ENCODE measurements at regions not wholly inside any gene's neighbourhood (a gene's known extent, or its start where the extent isn't known, plus 50 kb on each side); places are given as distances from the start of the nearest gene placed in this dataset.

GRCh38 chr1:81071072-81071858 lies 729.5 kb upstream of the ADGRL2 start:
- Histone ChIP-seq H3K27ac (ENCODE audit: low read depth, low read length) (no peak overlapping the region), H3K9ac (ENCODE audit: low read depth in 1 of 3, low read length in 3 of 3) (no peak overlapping the region), H3K9me3 (ENCODE audit: control insufficient read depth in 3 of 3, low read length in 3 of 3) (no peaks in the 10 kb centered on the region), H3K27me3 (ENCODE audit: control insufficient read depth in 3 of 3, insufficient read depth in 3 of 3, low read length in 3 of 3) (no peaks in the 10 kb centered on the region), H3K4me3 (ENCODE audit: low read length in 3 of 3) (no peak overlapping the region), H3K4me1 (ENCODE audit: control insufficient read depth in 3 of 3, insufficient read depth in 3 of 3, low read length in 3 of 3) (no peaks in the 10 kb centered on the region), H3K36me3 (ENCODE audit: control insufficient read depth in 3 of 3, insufficient read depth in 3 of 3, low read length in 3 of 3) (no peaks in the 10 kb centered on the region)

- H3K9ac ChIP-seq (ENCODE audit: low read depth in 1 of 3, low read length in 3 of 3): no peak overlapping the region
- no peak overlapping the region for H3K4me3 ChIP-seq (ENCODE audit: low read length in 3 of 3)
- H3K9me3 ChIP-seq (ENCODE audit: control insufficient read depth in 3 of 3, low read length in 3 of 3): no peaks in the 10 kb centered on the region
- no peaks in the 10 kb centered on the region for H3K36me3 ChIP-seq (ENCODE audit: control insufficient read depth in 3 of 3, insufficient read depth in 3 of 3, low read length in 3 of 3)
- no peaks in the 10 kb centered on the region for H3K4me1 ChIP-seq (ENCODE audit: control insufficient read depth in 3 of 3, insufficient read depth in 3 of 3, low read length in 3 of 3)
- no peak overlapping the region for H3K27ac ChIP-seq (ENCODE audit: low read depth, low read length)
- no peaks in the 10 kb centered on the region for H3K27me3 ChIP-seq (ENCODE audit: control insufficient read depth in 3 of 3, insufficient read depth in 3 of 3, low read length in 3 of 3)
These were observed 730.9 kb upstream of the ADGRL2 start for GRCh38 chr1:81069856-81070255.

GRCh38 chr1:81068726-81069125 lies 732.0 kb upstream of the ADGRL2 start:
- Histone ChIP-seq H3K27ac (ENCODE audit: low read depth, low read length) (no peak overlapping the region), H3K9ac (ENCODE audit: low read depth in 1 of 3, low read length in 3 of 3) (no peak overlapping the region), H3K4me1 (ENCODE audit: control insufficient read depth in 3 of 3, insufficient read depth in 3 of 3, low read length in 3 of 3) (no peaks in the 10 kb centered on the region), H3K27me3 (ENCODE audit: control insufficient read depth in 3 of 3, insufficient read depth in 3 of 3, low read length in 3 of 3) (no peaks in the 10 kb centered on the region), H3K36me3 (ENCODE audit: control insufficient read depth in 3 of 3, insufficient read depth in 3 of 3, low read length in 3 of 3) (no peaks in the 10 kb centered on the region), H3K4me3 (ENCODE audit: low read length in 3 of 3) (no peak overlapping the region), H3K9me3 (ENCODE audit: control insufficient read depth in 3 of 3, low read length in 3 of 3) (no peaks in the 10 kb centered on the region)

GRCh38 chr1:81053826-81054225 lies 746.9 kb upstream of the ADGRL2 start:
- no peak overlapping the region for H3K4me3 ChIP-seq (ENCODE audit: low read length in 3 of 3)

GRCh38 chr1:81052162-81052561 lies 748.6 kb upstream of the ADGRL2 start:
- Histone ChIP-seq H3K27me3 (ENCODE audit: control insufficient read depth in 3 of 3, insufficient read depth in 3 of 3, low read length in 3 of 3) (no peaks in the 10 kb centered on the region), H3K36me3 (ENCODE audit: control insufficient read depth in 3 of 3, insufficient read depth in 3 of 3, low read length in 3 of 3) (no peaks in the 10 kb centered on the region), H3K4me1 (ENCODE audit: control insufficient read depth in 3 of 3, insufficient read depth in 3 of 3, low read length in 3 of 3) (no peaks in the 10 kb centered on the region), H3K9ac (ENCODE audit: low read depth in 1 of 3, low read length in 3 of 3) (no peak overlapping the region), H3K4me3 (ENCODE audit: low read length in 3 of 3) (no peak overlapping the region), H3K9me3 (ENCODE audit: control insufficient read depth in 3 of 3, low read length in 3 of 3) (no peaks in the 10 kb centered on the region), H3K27ac (ENCODE audit: low read depth, low read length) (no peak overlapping the region)

More at GRCh38 chr1:81053826-81054225, 746.9 kb upstream of the ADGRL2 start:
- no peaks in the 10 kb centered on the region for H3K4me1 ChIP-seq (ENCODE audit: control insufficient read depth in 3 of 3, insufficient read depth in 3 of 3, low read length in 3 of 3)
- H3K27me3 ChIP-seq (ENCODE audit: control insufficient read depth in 3 of 3, insufficient read depth in 3 of 3, low read length in 3 of 3): no peaks in the 10 kb centered on the region
- no peak overlapping the region for H3K9ac ChIP-seq (ENCODE audit: low read depth in 1 of 3, low read length in 3 of 3)
- no peaks in the 10 kb centered on the region for H3K9me3 ChIP-seq (ENCODE audit: control insufficient read depth in 3 of 3, low read length in 3 of 3)
- H3K36me3 ChIP-seq (ENCODE audit: control insufficient read depth in 3 of 3, insufficient read depth in 3 of 3, low read length in 3 of 3): no peaks in the 10 kb centered on the region
- no peak overlapping the region for H3K27ac ChIP-seq (ENCODE audit: low read depth, low read length)

GRCh38 chr1:81050390-81050789 lies 750.3 kb upstream of the ADGRL2 start:
- no peaks in the 10 kb centered on the region for H3K27me3 ChIP-seq (ENCODE audit: control insufficient read depth in 3 of 3, insufficient read depth in 3 of 3, low read length in 3 of 3)
- H3K9ac ChIP-seq (ENCODE audit: low read depth in 1 of 3, low read length in 3 of 3): no peak overlapping the region
- H3K4me3 ChIP-seq (ENCODE audit: low read length in 3 of 3): no peak overlapping the region
- H3K27ac ChIP-seq (ENCODE audit: low read depth, low read length): no peak overlapping the region
- H3K36me3 ChIP-seq (ENCODE audit: control insufficient read depth in 3 of 3, insufficient read depth in 3 of 3, low read length in 3 of 3): no peaks in the 10 kb centered on the region
- no peaks in the 10 kb centered on the region for H3K4me1 ChIP-seq (ENCODE audit: control insufficient read depth in 3 of 3, insufficient read depth in 3 of 3, low read length in 3 of 3)
- H3K9me3 ChIP-seq (ENCODE audit: control insufficient read depth in 3 of 3, low read length in 3 of 3): no peaks in the 10 kb centered on the region

GRCh38 chr1:81044708-81045107 lies 756.0 kb upstream of the ADGRL2 start:
- no peak overlapping the region for H3K9ac ChIP-seq (ENCODE audit: low read depth in 1 of 3, low read length in 3 of 3)
- no peak overlapping the region for H3K27ac ChIP-seq (ENCODE audit: low read depth, low read length)
- no peaks in the 10 kb centered on the region for H3K9me3 ChIP-seq (ENCODE audit: control insufficient read depth in 3 of 3, low read length in 3 of 3)
- H3K27me3 ChIP-seq (ENCODE audit: control insufficient read depth in 3 of 3, insufficient read depth in 3 of 3, low read length in 3 of 3): no peaks in the 10 kb centered on the region
- H3K36me3 ChIP-seq (ENCODE audit: control insufficient read depth in 3 of 3, insufficient read depth in 3 of 3, low read length in 3 of 3): no peaks in the 10 kb centered on the region
- H3K4me1 ChIP-seq (ENCODE audit: control insufficient read depth in 3 of 3, insufficient read depth in 3 of 3, low read length in 3 of 3): no peaks in the 10 kb centered on the region
- H3K4me3 ChIP-seq (ENCODE audit: low read length in 3 of 3): no peak overlapping the region

GRCh38 chr1:81042225-81042624 lies 758.5 kb upstream of the ADGRL2 start:
- no peak overlapping the region for H3K4me3 ChIP-seq (ENCODE audit: low read length in 3 of 3)
- no peaks in the 10 kb centered on the region for H3K9me3 ChIP-seq (ENCODE audit: control insufficient read depth in 3 of 3, low read length in 3 of 3)
- H3K27me3 ChIP-seq (ENCODE audit: control insufficient read depth in 3 of 3, insufficient read depth in 3 of 3, low read length in 3 of 3): no peaks in the 10 kb centered on the region
- no peak overlapping the region for H3K9ac ChIP-seq (ENCODE audit: low read depth in 1 of 3, low read length in 3 of 3)
- no peaks in the 10 kb centered on the region for H3K36me3 ChIP-seq (ENCODE audit: control insufficient read depth in 3 of 3, insufficient read depth in 3 of 3, low read length in 3 of 3)
- H3K27ac ChIP-seq (ENCODE audit: low read depth, low read length): no peak overlapping the region
- no peaks in the 10 kb centered on the region for H3K4me1 ChIP-seq (ENCODE audit: control insufficient read depth in 3 of 3, insufficient read depth in 3 of 3, low read length in 3 of 3)

GRCh38 chr1:81034291-81034690 lies 766.4 kb upstream of the ADGRL2 start:
- no peaks in the 10 kb centered on the region for H3K4me1 ChIP-seq (ENCODE audit: control insufficient read depth in 3 of 3, insufficient read depth in 3 of 3, low read length in 3 of 3)
- no peaks in the 10 kb centered on the region for H3K9me3 ChIP-seq (ENCODE audit: control insufficient read depth in 3 of 3, low read length in 3 of 3)
- no peaks in the 10 kb centered on the region for H3K36me3 ChIP-seq (ENCODE audit: control insufficient read depth in 3 of 3, insufficient read depth in 3 of 3, low read length in 3 of 3)
- H3K27ac ChIP-seq (ENCODE audit: low read depth, low read length): no peak overlapping the region
- H3K27me3 ChIP-seq (ENCODE audit: control insufficient read depth in 3 of 3, insufficient read depth in 3 of 3, low read length in 3 of 3): no peaks in the 10 kb centered on the region
- no peak overlapping the region for H3K4me3 ChIP-seq (ENCODE audit: low read length in 3 of 3)
- no peak overlapping the region for H3K9ac ChIP-seq (ENCODE audit: low read depth in 1 of 3, low read length in 3 of 3)

GRCh38 chr1:81032973-81033425 lies 767.7 kb upstream of the ADGRL2 start:
- no peaks in the 10 kb centered on the region for H3K4me1 ChIP-seq (ENCODE audit: control insufficient read depth in 3 of 3, insufficient read depth in 3 of 3, low read length in 3 of 3)
- H3K9me3 ChIP-seq (ENCODE audit: control insufficient read depth in 3 of 3, low read length in 3 of 3): no peaks in the 10 kb centered on the region
- H3K36me3 ChIP-seq (ENCODE audit: control insufficient read depth in 3 of 3, insufficient read depth in 3 of 3, low read length in 3 of 3): no peaks in the 10 kb centered on the region
- no peak overlapping the region for H3K27ac ChIP-seq (ENCODE audit: low read depth, low read length)
- H3K4me3 ChIP-seq (ENCODE audit: low read length in 3 of 3): no peak overlapping the region
- no peak overlapping the region for H3K9ac ChIP-seq (ENCODE audit: low read depth in 1 of 3, low read length in 3 of 3)
- H3K27me3 ChIP-seq (ENCODE audit: control insufficient read depth in 3 of 3, insufficient read depth in 3 of 3, low read length in 3 of 3): no peaks in the 10 kb centered on the region
